Lung (tissue), 11 donors: ENCODE measurements at regions not wholly inside any gene's neighbourhood (a gene's known extent, or its start where the extent isn't known, plus 50 kb on each side); places are given as distances from the start of the nearest gene placed in this dataset.

Experiments
- ATAC-seq: fragments of 200-7000 bp; cut with Tn5 transposase; one replicate; pipeline ENCODE4 v1.9.1; 2020; ENCODE audit warnings: moderate number of reproducible peaks; ENCODE audit not compliant: insufficient read depth, low FRiP score
- DNase-seq, 3 donors: peaks; one replicate each; pipeline ENCODE4 v3.0.0-alpha.2; 2013 to 2017
- H3K27ac ChIP-seq, 2 donors: one replicate each; pipeline ENCODE4 v1.5.1; 2013; ENCODE audit warnings: mild to moderate bottlenecking in 2 of 2, moderate library complexity in 2 of 2, control low read depth in 1 of 2, inconsistent platforms in 1 of 2, low read depth in 1 of 2, low read length in 1 of 2
- H3K27me3 ChIP-seq, 3 donors: one replicate each; pipeline ENCODE4 v1.5.1; 2013; ENCODE audit warnings: low read length in 2 of 3; ENCODE audit not compliant: control insufficient read depth in 3 of 3, insufficient read depth in 3 of 3
- H3K36me3 ChIP-seq, 4 donors: one replicate each; pipeline ENCODE4 v1.5.1; 2013; ENCODE audit warnings: low read length in 4 of 4, mild to moderate bottlenecking in 1 of 4, moderate library complexity in 1 of 4; ENCODE audit not compliant: control insufficient read depth in 4 of 4, insufficient read depth in 4 of 4
- H3K4me1 ChIP-seq, 5 donors: one replicate each; pipeline ENCODE4 v1.5.1; 2013; ENCODE audit warnings: low read length in 5 of 5, mild to moderate bottlenecking in 2 of 5, moderate library complexity in 1 of 5; ENCODE audit not compliant: control insufficient read depth in 5 of 5, insufficient read depth in 5 of 5
- H3K4me3 ChIP-seq: one replicate; pipeline ENCODE4 v1.5.1; 2013; ENCODE audit warnings: mild to moderate bottlenecking, control low read depth, moderate library complexity
- H3K9ac ChIP-seq, 2 donors: one replicate each; pipeline ENCODE4 v1.5.1; 2013; ENCODE audit warnings: low read length in 2 of 2, control low read depth in 1 of 2; ENCODE audit not compliant: insufficient read depth in 1 of 2
- H3K9me3 ChIP-seq, 4 donors: one replicate each; pipeline ENCODE4 v1.5.1; 2013; ENCODE audit warnings: low read length in 3 of 4, mild to moderate bottlenecking in 1 of 4, moderate library complexity in 1 of 4; ENCODE audit not compliant: control insufficient read depth in 4 of 4, insufficient read depth in 3 of 4
- CTCF ChIP-seq: IDR thresholded peaks from 2 replicates; pipeline ENCODE4 v1.5.1; 2012; ENCODE audit warnings: mild to moderate bottlenecking; ENCODE audit errors: control extremely low read depth, extremely low read depth
- WGBS, 2 donors: extraction: QIAGEN DNeasy Blood & Tissue Kit; methylation state at CpG; one replicate each; pipeline ENCODE4 v1.1.7; 2013; 5-methylcytosine and 5-hydroxymethylcytosine counted together
- donor health status: control.
- donor health status: control.
- donor health status: Bipolar disorder and iron deficiency.
- donor health status: healthy.
- donor health status: DM: yes; HTN: yes; CAD: no.

- no peak for ATAC-seq
- WGBS, 2 donors: 50 to 75% methylated on average over 2 of the region's 2 CpGs
- Histone ChIP-seq H3K36me3 (no peaks in the 10 kb centered on the region), H3K27me3 (peaks cover 0 to 3% (median 2%) of the 10 kb centered on the region in 3 donors), H3K4me1 (no peaks in the 10 kb centered on the region), H3K9me3 (peaks cover 0 to 15% (median 7%) of the 10 kb centered on the region in 4 donors), H3K27ac (no peak overlapping the region), H3K4me3 (no peak overlapping the region), H3K9ac (no peak overlapping the region)
- DNase-seq: no peak
- TF ChIP-seq CTCF: no peak
Observed at GRCh38 chr14:76613616-76614015, 147.7 kb upstream of the VASH1 start.

- Histone ChIP-seq H3K27me3 (peaks cover 0 to 3% (median 2%) of the 10 kb centered on the region in 3 donors), H3K27ac (no peak overlapping the region), H3K4me3 (no peak overlapping the region), H3K36me3 (no peaks in the 10 kb centered on the region), H3K9me3 (peaks cover 0 to 15% (median 7%) of the 10 kb centered on the region in 4 donors), H3K4me1 (no peaks in the 10 kb centered on the region), H3K9ac (no peak overlapping the region)
- no peak for TF ChIP-seq CTCF
- 73 to 80% methylated on average over 8 to 9 of the region's 9 CpGs for WGBS, 2 donors
- ATAC-seq (no peak), DNase-seq (no peak)
Observed at GRCh38 chr14:76615331-76615730, 145.9 kb upstream of the VASH1 start.

- peaks cover 0 to 15% (median 7%) of the 10 kb centered on the region in 4 donors for H3K9me3 ChIP-seq
- H3K4me1 ChIP-seq: no peaks in the 10 kb centered on the region
- DNase-seq (no peak), ATAC-seq (no peak)
- no peak overlapping the region for H3K9ac ChIP-seq
- no peak overlapping the region for H3K4me3 ChIP-seq
- no peak overlapping the region for H3K27ac ChIP-seq
- no peak for TF ChIP-seq CTCF
- 83 to 85% methylated on average over 4 of the region's 4 CpGs for WGBS, 2 donors
- no peaks in the 10 kb centered on the region for H3K36me3 ChIP-seq
- H3K27me3 ChIP-seq: peaks cover 0 to 3% (median 0%) of the 10 kb centered on the region in 3 donors
Observed at GRCh38 chr14:76617440-76617839, 143.8 kb upstream of the VASH1 start.

- DNase-seq (no peak), ATAC-seq (no peak)
- Histone ChIP-seq H3K4me1 (peaks cover 0 to 11% (median 0%) of the 10 kb centered on the region in 5 donors), H3K4me3 (no peak overlapping the region), H3K36me3 (no peaks in the 10 kb centered on the region), H3K9me3 (no peaks in the 10 kb centered on the region), H3K27me3 (no peaks in the 10 kb centered on the region), H3K27ac (no peak overlapping the region), H3K9ac (no peak overlapping the region)
- no peak for TF ChIP-seq CTCF
Observed at GRCh38 chr14:76636602-76637001, 124.7 kb upstream of the VASH1 start.
